G401.6 (cell line): ENCODE measurements at regions not wholly inside any gene's neighbourhood (a gene's known extent, or its start where the extent isn't known, plus 50 kb on each side); places are given as distances from the start of the nearest gene placed in this dataset.
A peak's percentile ranks its signal among the peaks of the same experiment; 100 is the strongest.
"Not testable (repeated sequence)": the region's sequence is repeated elsewhere in the genome, so short reads cannot be mapped to it uniquely, and the experiment has no call there.

Experiments
- FAIRE-seq: peaks from 2 replicates; lab custom pipeline; 2012; peaks lifted over from hg19 to GRCh38; lab: Jason Lieb, UNC

DNA sequence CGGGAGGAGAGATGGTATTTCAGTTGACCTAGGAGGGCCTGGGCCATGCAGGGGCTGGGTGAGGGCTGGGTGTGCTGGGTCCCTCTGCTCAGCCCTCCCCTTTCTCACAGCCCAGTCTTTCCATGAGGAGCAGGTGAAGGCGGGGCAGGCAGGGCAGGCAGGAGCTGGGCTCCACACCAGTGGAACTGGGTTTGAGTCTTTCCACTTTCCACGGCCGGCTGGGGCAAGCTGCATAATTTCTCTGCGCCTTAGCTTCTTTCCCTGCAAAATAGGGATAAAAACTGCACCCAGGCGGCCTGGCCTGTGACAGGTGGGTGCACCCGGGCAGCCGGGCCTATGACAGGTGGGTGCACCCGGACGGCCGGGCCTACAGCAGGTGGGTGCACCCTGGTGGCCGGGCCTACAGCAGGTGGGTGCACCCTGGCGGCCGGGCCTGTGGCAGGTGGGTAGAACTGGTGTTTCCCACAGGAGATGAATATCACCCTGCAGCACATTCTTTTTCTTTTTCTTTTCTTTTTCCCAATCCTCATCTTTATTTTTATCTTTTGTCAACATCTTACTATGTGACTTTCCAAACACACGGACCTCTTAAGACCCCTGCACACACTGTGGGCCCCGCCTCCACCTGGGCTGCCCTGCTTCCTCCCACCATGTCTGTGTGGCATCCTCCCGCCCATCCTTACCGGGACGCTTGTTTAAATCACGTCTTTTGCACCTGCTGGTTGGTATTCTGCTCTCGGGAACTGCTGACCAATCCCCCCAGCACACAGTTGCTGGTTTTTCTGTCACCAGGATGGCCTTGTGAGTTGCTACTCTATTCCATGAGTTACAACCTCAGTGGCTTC lies 111.3 kb downstream of the NPIPB11 start:
- FAIRE-seq: not testable (repeated sequence)

DNA sequence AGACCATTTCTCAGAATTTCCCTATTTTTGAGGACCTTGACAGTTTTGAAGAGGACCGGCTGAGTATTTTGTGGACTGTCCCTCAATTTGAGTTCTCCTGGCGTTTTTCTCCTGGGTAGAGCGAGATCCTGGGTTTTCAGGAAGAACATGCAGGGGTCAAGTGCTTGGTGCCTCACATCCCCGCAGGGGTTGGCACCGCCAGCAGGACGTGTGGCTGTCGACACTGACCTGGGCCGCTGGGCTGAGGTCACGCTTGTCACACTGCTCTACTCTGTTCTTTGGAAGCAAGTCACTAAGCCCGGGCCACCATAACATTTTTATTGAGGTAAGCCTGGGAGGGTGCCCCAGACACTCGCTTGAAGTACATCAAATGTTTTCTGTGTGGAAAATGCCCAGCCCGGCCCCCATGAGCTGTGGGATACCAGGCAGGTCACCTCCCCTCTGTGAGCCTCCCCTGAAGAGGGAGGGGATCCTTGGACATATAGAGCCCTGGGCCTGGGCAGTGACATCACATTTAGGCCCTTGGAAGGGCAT lies 112.0 kb downstream of the NPIPB11 start:
- not testable (repeated sequence) for FAIRE-seq

DNA sequence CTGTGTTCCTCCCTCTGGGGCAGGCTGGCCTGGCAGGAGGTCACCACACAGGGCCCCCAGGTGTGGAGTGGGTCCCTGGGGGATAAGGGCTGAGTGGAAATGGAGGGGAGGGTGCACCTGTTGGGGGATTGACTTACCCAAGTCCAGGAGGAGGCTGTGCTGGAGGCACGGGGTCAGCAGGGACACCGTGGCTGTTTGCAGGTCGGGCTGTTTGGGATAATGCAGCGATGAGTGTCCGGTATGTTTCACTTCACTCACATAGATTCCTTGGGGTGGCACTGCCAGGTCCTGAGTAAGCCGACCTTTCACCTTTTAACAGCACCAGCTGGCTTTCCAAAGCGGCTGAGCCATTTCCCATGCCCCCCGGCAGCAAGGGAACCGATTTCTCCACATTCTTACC lies 113.0 kb downstream of the NPIPB11 start:
- not testable (repeated sequence) for FAIRE-seq

DNA sequence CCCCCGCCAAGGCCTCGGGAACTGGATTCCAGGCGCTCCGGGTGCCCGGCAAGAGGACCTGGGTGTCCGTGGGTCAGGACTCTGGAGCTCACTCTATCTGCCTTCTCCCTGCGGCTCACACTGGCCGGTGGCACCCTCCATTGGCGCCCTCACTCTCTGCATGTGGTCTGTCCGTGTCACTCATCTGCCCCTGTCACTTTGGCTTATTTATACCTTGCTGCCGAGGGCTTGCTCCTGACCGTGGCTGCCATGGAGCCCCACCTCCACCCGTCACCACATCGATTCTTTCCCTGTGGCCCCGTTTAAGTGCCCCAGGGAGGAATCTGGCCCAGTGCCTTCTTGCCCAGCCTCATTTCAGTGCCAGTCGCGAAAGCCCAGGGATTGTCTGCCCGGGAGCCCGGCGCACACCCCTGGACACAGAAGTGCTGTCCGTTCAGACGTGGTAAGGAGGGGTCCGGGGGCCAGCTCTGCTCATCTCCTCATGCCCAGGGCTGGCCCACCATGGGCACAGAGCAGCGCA lies 113.5 kb downstream of the NPIPB11 start:
- not testable (repeated sequence) for FAIRE-seq

DNA sequence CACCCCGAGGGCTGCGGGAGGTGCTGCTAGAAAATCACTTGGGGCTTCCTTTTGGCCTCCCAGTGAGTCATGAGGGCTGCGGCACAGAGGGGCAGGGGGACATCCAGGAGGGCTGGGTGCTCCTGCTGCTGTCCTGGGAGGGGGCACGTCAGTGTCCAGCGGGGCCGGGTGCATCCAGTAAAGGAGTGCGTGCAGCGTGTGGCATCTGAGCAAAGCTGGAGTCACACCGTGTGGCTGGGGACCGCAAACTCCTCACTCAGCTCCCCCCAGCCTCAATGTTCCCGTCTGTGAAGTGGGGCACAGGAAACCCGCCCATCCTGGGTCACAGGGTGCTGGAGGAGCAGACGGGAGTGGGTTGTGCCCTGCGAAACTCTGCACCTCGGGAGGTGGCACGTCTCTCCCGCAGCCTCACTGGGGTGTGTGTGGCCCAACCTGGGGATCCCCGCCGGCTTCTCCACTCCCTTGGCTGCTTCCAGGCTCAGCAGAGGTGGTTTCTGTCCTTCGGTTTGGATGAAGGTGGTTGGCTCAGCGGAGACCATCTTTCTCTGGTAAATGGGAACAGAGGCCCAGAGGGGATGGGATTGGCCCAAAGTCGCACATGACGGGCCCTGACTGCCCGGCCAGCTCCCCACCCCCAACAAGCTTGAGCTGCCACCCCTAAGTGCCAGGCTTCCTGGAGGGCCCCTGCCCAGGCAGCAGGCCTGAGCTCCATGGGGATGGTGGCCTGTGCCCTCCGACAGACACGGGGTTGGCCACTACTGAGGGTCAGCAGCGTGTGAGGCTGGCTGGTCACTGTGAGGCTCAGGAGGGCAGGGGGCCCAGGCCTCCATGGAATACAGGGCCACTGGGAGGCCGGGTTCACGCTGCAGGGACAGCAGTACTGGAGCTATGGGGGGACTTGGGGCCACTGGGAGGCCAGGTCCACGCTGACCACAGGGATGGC lies 114.9 kb downstream of the NPIPB11 start:
- not testable (repeated sequence) for FAIRE-seq

DNA sequence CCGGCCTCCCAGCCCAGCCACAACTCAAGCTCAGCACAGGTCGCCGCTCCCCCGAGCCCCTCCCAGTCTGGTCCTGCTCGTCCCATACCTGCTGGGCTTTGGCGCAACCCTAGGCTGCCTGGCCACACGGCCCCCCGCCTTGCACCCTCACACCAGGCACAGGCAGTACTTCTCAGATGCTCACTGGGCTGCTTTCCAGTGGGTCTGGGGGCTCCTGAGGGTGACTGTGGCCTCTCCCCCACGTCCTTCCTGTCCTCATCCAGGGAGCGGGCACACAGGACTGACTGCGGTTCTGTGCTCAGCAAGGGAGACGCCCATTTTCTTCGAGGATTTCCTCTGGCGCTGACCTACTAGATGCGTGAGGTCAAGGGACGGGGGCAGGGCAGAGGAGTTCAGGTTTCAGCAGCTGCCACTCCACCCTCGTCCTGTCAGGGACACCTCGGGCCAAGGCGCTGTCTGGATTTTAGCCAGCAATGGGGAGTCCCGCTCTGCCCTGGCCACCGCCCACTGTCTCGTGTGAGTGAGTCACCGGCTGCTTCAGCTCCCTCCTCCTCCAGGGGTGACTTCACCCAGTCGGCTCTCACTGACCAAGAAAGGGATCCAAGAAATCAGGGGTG lies 115.8 kb downstream of the NPIPB11 start:
- FAIRE-seq: peak; percentile 88

DNA sequence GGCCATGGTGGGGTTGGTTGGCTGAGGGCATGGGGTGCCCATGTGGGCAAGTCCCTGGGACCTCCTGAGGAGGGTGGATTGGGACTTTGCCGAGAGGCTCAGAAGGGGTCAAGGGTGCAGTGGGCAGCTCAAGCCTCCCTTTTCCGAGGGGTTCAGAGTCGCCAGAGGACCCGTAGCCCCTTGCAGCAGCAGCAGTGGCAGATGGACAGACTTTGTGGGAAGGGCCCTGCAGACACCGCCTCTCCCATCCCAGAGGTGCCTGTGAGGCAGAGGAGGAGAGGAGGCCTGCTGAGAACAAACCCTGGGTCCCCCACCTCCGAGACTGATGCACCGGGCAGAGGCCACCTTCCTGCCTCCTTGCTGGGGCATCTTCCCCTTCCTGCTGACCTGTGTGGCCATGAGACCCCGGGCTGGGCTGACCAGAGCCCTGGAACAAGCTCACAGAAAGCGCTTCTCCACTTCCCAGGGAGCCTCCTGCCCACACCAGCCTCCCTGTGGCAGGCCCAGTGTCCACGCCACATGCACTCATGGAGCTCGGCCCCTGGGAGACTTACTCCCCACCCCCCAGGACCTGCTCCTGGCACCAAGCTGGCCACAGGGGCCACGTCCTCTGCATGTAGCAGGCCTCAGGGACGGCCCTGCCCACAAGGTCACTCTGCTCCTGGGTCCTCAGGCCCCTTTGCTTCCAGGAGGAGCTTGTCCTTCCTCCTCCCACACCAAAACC lies 116.8 kb downstream of the NPIPB11 start:
- not testable (repeated sequence) for FAIRE-seq

DNA sequence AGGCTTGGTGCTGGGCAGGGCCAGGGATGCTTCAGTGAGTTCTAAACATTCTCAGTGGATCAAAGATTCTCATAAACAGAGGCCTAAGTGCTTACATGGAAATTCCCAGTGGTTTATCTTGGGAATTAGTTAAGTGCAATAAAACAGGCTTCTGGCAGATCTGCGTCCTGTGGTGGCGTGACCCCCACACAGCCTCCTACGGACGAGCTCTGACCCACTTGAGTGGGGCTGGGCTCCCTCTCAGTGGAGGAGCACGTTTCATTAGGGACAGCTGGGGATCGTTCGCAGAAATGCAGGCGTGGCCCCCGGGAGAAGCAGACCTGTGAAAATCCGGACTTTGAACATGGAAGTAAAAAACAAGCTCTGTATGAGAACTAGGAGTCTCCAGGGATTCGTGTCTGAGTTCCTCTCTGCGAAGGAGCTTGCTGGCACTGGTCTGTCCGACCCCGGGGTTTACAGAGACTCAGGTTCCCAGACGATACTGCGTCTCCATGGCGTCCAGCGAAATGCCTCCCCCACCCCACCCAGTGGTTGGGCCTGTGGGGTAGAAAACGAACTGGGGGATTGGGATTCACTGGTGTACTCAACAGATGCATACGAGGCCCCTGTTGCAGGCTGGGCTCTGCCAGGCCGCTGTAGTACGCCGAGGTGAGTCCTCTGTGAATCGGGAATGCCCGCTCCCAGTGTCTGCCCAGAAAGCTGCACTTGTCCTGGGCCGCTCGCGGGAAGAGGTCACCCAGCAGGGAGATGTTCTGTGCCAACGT lies 117.6 kb downstream of the NPIPB11 start:
- not testable (repeated sequence) for FAIRE-seq

DNA sequence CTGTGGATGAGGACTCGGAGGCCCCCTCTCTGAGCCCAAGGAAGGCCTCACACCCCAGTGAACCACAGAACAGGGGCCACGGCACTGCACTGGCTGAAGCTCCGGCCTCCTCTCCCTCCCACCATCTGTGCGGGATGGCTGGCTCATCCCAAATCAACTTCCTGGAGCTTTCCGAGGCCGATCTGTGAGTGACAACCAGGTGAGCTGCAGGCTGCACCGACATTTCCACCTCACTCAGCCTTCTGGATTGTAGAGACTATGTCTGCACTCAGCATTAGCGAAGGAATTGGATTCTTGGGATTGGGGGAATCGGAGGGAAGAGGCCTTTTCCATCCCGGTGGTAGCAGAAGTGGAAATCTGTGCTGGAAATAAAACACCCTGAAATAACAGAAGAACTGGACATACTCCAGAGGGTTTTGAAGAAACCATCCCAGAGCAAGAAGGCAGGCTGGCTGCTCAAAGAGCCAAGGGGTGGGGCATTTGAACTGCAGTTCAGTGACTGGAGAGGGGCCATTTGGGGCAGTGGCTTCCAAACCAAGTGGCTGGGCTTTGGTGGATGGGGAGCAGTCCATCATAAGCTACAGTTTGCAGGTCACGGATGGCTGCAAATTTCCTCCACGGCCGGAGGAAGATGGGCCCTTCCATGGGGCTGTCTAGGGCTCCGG lies 118.5 kb downstream of the NPIPB11 start:
- not testable (repeated sequence) for FAIRE-seq

DNA sequence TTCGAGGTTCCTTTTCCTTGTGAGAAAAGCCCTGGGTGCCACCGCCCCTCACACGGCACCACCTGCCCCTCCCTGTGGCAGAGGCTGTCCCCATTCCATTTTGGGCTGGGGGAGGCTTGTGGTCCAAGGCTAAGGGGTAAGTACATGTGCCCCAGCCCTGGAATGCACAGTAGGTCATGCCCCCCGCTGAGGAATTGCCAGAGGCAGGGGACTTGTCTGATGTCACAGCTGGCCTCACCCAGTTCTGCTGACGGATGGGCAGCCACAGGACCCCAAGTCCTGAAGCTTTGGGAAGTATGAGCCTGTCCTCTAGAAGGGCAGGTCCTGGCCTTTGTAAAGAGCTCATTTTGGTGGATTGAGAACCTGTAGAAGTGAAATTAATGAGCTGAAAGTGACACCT lies 119.3 kb downstream of the NPIPB11 start:
- not testable (repeated sequence) for FAIRE-seq

DNA sequence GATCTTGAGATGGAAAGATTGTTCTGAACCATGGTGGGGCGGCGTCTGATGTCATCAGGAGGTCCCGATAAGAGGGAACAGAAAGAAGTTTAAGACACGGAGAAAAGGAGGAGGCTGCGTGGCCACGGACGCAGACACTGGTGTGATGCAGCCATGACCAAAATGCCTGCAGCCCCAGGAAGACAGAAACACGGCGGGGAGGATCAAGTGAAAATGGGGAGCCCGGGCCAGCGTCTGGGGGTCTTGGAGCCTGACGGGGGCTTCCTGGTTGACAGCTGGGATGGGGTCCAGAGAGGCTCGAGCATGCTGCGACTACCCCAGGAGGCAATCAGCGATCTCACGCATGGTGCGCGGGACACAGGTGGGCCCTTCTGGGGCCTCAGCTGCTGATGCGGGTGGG lies 119.7 kb downstream of the NPIPB11 start:
- not testable (repeated sequence) for FAIRE-seq

DNA sequence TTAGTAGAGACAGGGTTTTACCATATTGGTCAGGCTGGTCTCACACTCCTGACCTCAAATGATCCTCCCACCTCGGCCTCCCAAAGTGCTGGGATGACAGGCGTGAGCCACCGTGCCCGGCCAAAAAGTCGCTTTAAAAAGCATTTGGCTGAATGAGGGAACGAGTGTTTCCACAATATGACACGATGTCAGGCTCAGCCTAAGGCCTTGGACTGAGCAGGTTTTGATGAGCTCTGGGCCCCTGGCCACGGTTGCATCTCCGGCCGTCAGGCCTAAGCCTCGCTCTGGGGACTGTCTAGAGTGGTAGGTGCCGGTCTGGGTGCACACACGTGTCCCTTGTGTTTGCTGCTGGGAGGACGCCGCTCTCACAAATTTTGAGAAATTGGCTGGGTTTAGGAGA lies 120.3 kb downstream of the NPIPB11 start:
- FAIRE-seq: not testable (repeated sequence)

DNA sequence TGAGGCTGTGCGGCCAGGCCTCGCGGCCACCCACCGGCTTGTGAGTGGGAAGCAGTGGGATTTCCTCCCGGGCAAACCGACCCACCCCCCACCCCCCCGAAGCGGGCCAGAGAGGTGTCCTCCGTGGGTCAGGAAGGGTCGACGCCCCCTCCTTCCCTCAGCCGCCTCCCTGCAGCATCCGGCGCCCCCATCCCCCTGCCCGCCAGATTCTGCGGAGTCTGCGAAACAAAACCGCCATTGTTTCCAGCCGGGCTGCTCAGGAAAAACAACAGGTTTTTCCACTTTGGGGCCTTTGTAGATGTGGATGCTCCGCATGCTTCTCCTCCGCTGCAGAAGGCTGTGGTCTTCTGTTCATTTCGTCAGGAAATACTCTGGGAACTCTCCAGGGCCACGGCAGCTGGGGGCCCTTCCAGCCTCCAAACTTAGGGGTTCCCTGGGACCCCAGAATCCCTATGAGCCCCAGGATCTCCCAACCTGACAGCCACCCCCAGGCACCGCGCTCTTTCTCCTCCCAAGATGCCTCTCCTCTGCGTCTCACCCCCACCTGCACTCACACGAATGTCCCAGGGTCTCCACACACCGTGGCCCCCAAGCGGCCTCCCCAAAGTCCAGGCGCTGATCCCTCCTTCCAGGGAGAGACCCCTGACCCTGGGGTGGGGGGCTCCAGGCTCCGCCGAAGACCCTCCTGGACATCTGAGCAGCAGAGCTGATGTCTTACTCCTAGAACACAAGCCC lies 121.2 kb downstream of the NPIPB11 start:
- not testable (repeated sequence) for FAIRE-seq

DNA sequence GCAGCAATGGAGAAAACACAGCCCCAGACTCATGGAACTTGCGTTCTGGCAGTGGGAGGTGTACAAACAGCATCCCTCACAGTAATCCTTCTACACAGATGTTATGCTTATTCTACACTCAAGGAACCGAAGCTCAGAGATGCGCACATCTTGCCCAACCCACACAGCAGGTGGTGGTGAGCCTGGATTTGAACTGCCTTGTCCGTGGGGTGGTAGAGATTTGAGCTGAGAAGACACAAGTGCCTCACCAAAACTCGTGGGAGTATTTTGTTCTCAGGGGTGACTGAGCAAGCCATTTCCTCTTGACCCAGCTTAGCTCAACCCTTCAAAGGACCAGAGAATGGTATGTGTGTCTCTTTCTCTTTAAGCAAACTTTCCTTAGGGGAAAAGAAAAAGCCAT lies 121.8 kb downstream of the NPIPB11 start:
- not testable (repeated sequence) for FAIRE-seq

DNA sequence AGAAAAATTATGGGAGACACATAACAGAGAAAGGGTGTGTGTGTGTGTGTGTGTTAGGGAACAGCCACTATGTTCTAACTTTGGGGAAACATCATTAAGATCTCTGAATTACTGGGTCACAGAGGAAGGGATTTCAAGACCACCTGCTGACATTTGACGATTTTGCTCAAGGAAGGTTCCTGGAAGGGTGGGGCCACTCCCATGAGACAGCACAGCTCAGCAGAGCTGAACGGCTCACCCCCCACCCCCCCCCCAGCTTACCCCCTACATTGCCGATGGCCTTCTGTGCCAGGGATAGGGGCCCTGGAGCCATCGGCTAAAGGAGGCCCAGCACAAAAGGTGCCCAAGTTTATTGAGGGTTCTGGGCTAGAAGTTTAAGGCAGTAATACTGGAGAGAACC lies 122.4 kb downstream of the NPIPB11 start:
- not testable (repeated sequence) for FAIRE-seq

DNA sequence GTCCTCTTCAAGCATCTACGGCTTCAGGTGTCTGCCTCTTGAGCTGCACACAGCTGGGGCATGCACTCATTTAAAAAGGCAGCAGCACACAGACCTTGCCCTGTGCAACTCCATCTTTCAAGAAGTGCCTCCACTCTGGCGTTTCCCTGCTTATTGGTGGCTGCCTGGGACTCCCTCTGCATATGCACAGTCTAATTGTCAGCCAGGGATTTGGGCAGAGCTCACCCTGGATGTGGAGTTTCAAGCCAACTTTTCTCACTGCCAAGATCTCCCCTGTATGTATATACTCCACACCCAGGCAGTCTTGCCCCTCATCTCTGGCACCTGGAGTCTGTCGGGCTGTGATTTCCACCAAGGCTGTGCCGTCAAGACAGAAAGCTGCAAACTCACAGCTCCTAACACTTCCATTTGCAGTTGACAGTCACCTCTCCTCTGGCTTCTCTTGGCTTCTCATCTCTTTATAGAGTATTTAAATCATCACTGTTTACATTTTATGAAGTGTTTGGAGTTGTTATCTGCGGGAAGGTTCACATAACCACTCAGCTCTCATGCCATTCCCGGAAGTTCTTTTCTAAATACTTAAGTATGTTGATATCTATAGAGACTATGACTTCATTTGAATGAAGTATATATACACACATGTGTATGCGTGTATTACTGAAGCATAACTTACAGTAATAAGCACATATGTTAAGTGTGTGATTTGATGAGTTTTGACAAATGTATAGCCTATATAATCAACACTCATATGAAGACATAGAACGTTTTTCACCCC lies 128.2 kb downstream of the NPIPB11 start:
- FAIRE-seq: not testable (repeated sequence)

DNA sequence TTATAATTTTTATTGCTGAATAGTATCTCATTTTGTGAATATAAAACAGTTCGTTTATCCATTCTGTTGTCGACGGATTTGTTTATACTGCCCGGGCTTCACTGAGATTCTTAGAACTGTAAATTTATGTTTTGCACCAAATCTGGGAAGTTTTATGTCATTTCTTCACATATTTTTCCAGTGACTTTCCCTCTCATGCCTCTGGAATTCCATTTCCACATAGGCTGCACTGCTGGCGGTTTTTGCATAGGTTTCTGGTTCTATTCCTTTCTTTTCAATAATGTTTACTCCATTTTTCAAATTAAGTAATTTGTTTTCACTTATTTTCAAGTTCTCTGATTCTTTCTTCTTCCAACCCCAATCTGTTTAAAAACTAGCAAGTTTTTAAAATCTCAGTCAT lies 130.1 kb downstream of the NPIPB11 start:
- not testable (repeated sequence) for FAIRE-seq
